Fibroblast of skin of back (primary cell): ENCODE measurements at regions not wholly inside any gene's neighbourhood (a gene's known extent, or its start where the extent isn't known, plus 50 kb on each side); places are given as distances from the start of the nearest gene placed in this dataset.
"Not testable (repeated sequence)": the region's sequence is repeated elsewhere in the genome, so short reads cannot be mapped to it uniquely, and the experiment has no call there.

Experiments used
- DNase-seq: peaks from one replicate; pipeline ENCODE4 v3.0.0-alpha.2; 2013

- DNase-seq: no peak
Observed at GRCh38 chr3:14057701-14058100, 67.0 kb downstream of the CHCHD4 start.

DNA sequence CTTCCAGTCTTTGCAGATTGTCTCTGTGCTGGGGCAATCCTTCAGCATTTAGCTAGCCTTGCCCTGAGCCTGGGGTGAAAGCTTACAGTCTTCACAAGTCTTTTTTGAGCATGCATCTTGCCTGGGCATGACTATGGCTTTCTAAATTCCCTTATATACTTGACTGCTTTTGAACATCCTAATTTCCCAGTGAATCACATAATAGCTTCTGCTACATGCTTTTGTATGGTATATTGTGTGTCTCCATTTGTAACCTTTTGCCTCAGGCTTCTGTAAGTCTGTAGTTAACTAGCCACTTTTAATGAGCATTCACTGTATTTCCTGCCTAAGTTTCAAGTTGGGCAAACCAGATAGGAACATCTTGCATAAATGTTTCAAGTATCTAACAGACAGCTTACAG lies 76.8 kb downstream of the CHCHD4 start:
- no peak for DNase-seq

DNA sequence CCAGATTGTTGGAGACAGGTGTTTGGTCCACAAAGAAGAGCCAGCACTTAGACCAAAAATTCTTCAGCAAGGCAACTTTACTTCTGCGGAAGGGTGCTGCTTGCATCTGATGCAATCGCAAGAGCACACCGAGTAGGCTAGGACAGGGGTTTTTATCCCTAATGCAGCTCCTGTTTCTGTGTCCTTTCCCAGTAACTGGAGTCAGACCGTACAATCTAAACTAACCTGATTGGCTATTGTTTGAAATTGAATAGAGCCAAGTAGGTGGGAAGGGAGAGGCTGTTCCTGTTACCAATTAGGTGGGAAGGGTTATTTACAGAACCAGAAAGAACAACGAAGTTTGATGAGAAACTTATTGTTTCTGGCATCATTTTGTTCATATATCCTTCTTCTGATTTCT lies 77.6 kb downstream of the CHCHD4 start:
- DNase-seq: no peak

DNA sequence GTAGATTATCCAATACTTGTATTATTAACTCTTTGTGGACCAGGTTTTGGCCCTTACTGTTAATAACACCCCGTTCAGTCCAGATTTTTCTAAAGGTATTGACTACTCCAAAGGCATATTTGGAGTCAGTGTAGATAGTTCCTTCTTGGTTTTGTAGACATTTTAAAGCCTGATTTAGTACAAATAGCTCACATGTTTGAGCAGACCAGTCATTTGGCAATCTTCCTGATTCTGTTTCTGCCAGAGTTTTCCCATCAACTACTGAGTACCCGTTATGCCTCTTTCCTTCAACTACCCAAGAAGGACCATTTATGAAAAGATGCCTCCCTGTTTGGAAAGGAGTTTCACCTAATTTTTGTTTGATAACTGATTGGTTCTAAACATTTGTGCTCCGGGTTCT lies 82.0 kb downstream of the CHCHD4 start:
- DNase-seq: peak; percentile 56

- no peak for DNase-seq
Observed at GRCh38 chr3:14039149-14039548, 85.5 kb downstream of the CHCHD4 start.

GRCh38 chr3:14037211-14037610 lies 87.5 kb downstream of the CHCHD4 start:
- DNase-seq: no peak

GRCh38 chr3:14033023-14033422 lies 91.6 kb downstream of the CHCHD4 start:
- no peak for DNase-seq

- no peak for DNase-seq
Observed at GRCh38 chr3:14031271-14031670, 93.4 kb downstream of the CHCHD4 start.

DNA sequence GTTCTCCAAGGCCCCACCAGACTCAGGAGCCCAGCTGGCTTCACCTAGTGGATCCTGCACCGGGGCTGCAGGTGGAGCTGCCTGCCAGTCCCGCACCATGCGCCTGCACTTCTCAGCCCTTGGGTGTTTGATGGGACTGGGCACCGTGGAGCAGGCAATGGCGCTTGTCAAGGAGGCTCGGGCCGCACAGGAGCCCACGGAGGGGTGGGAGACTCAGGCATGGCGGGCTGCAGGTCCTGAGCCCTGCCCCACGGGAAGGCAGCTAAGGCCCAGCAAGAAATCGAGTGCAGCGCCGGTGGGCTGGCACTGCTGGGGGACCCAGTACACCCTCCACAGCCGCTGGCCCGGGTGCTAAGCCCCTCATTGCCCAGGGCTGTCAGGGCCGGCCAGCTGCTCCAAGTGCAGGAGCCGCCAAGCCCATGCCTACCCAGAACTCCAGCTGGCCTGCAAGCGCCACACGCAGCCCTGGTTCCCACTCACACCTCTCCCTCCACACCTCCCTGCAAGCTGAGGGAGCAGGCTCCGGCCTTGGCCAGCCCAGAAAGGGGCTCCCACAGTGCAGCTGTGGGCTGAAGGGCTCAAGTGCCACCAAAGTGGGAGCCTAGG lies 95.2 kb downstream of the CHCHD4 start:
- DNase-seq: not testable (repeated sequence)

DNA sequence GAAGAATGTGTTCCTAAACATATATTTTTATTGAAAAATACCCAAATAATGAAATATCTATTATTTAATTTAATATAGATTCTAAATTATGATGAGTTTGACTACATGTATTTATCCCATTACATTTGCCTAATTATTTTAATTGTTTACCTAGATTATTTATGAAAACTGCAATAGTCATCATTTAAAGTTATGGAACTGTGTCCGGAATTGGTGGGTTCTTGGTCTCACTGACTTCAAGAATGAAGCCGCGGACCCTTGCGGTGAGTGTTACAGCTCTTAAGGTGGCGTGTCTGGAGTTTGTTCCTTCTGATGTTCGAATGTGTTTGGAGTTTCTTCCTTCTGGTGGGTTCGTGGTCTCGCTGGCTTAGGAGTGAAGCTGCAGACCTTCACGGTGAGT lies 96.5 kb downstream of the CHCHD4 start:
- not testable (repeated sequence) for DNase-seq

- no peak for DNase-seq
Observed at GRCh38 chr3:14019459-14019858, 105.2 kb downstream of the CHCHD4 start.

- DNase-seq: no peak
Observed at GRCh38 chr3:14016900-14017475, 107.7 kb downstream of the CHCHD4 start.

GRCh38 chr3:14007006-14007405 lies 117.7 kb downstream of the CHCHD4 start:
- no peak for DNase-seq

- peak; percentile 76 for DNase-seq
Observed at GRCh38 chr3:14001136-14001535, 121.3 kb upstream of the WNT7A start.

- DNase-seq: no peak
Observed at GRCh38 chr3:14000556-14000955, 120.7 kb upstream of the WNT7A start.

DNA sequence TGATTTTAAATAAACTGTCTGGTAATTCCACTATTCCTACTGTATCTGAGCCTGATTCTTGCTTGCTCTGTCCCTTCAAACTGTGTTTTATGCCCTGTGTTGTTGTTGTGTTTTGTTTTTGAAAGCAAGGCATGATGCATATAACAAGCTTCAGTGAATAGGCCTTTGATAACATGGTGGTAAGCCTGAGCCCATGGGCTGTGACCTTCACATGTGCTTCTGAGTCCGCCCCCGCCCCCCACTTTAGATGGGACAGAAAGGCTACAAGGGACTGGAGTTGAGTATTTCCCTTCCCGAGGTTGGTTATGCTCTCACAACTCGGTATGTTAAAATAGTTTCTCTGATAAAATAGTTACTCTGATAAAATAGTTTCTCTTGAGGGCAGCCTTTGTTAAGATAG lies 119.0 kb upstream of the WNT7A start:
- DNase-seq: no peak

DNA sequence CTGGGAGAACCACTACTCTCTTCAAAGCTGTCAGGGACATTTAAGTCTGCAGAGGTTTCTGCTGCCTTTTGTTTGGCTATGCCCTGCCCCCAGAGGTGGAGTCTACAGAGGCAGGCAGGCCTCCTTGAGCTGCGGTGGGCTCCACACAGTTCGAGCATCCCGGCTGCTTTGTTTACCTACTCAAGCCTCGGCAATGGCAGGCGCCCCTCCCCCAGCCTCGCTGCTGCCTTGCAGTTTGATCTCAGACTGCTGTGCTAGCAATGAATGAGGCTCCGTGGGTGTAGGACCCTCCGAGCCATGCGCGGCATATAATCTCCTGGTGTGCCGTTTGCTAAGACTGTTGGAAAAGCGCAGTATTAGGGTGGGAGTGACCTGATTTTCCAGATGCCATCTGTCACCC lies 115.3 kb upstream of the WNT7A start:
- DNase-seq: not testable (repeated sequence)

- not testable (repeated sequence) for DNase-seq
Observed at GRCh38 chr3:13988925-13989324, 109.1 kb upstream of the WNT7A start.

- DNase-seq: no peak
Observed at GRCh38 chr3:13976469-13976868, 96.6 kb upstream of the WNT7A start.

DNA sequence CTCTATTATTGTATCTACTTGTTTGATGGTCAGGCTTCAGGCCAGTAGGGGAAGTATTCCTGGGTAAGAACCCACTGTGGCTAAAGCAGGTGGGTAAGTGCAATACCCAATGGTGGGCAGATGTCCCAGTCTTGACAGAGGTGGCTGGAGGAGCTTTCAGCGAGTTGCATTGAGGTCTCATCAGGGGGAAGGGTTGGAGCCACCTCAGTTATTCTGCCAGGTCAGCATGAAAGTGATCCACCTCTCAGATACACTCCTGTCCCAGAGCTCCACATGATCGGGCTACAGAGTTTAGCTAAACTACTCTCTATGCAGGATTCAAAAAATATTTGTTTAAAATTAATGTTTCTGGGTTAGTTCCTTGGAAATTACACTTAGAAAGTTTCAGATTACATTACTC lies 95.8 kb upstream of the WNT7A start:
- no peak for DNase-seq

GRCh38 chr3:13972679-13973379 lies 93.0 kb upstream of the WNT7A start:
- no peak for DNase-seq

DNA sequence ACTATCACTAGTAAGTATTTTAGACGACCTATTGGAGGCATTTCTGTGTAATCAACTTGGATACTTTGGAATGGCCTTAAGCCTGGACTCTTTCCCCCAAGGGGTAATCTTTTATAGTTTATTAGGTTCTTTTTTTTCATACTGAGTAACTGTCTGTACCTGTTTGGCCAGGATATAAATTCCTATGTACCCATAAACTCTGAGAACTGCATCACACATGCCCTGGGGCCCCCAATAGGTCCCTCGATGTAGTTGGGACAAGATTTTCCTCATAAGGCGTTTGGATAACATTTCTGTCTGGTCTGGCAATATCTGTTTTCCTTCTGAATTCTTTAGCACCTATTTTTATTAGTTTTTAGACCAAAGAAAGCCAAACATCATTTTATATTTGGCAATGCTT lies 86.4 kb upstream of the WNT7A start:
- DNase-seq: no peak

GRCh38 chr3:13963137-13963886 lies 83.4 kb upstream of the WNT7A start:
- DNase-seq: no peak
